H1 (cell line): ENCODE measurements at regions not wholly inside any gene's neighbourhood (a gene's known extent, or its start where the extent isn't known, plus 50 kb on each side); places are given as distances from the start of the nearest gene placed in this dataset.
A peak's percentile ranks its signal among the peaks of the same experiment; 100 is the strongest.

Experiments used
- CTCF ChIA-PET: fragments of 300-600 bp; sonication (Branson Sonifier 250); formaldehyde crosslinking; loops from one replicate; lab custom pipeline; 2021; ENCODE audit not compliant: partially characterized antibody; lab: Charles Lee
- POLR2A ChIA-PET: fragments of 300-600 bp; sonication (Branson Sonifier 250); formaldehyde crosslinking; loops from one replicate; lab custom pipeline; 2021; ENCODE audit warnings: inconsistent platforms; ENCODE audit not compliant: partially characterized antibody; lab: Charles Lee
- DNase-seq, 2 experiments: peaks; one replicate each; pipeline versions ENCODE4 v3.0.0 to v3.0.0-alpha.2; 2010 to 2022; ENCODE audit warnings: low spot score in 2 of 2, low read depth in 1 of 2, mixed read lengths in 1 of 2
- FAIRE-seq: peaks from 2 replicates; lab custom pipeline; 2011; peaks lifted over from hg19 to GRCh38; lab: Jason Lieb, UNC
- H2AFZ ChIP-seq: 2 replicates; pipeline ENCODE4 v1.8.1; 2012; ENCODE audit warnings: low read length, inconsistent platforms
- H2AK5ac ChIP-seq: 2 replicates; pipeline ENCODE4 v1.6.1; 2013; ENCODE audit warnings: low read depth, low read length
- H2BK120ac ChIP-seq: replicated peaks from 2 replicates; pipeline ENCODE3; 2013; ENCODE audit warnings: low read depth, low read length, inconsistent platforms
- H2BK12ac ChIP-seq: 2 replicates; pipeline ENCODE4 v1.6.1; 2013; ENCODE audit warnings: low read depth, low read length
- H2BK15ac ChIP-seq: 2 replicates; pipeline ENCODE4 v1.6.1; 2013; ENCODE audit warnings: low read length
- H2BK20ac ChIP-seq: 2 replicates; pipeline ENCODE4 v1.6.1; 2013; ENCODE audit warnings: low read length
- H2BK5ac ChIP-seq: 2 replicates; pipeline ENCODE4 v1.6.1; 2013; ENCODE audit warnings: low read depth, low read length
- H3K14ac ChIP-seq: 2 replicates; pipeline ENCODE4 v1.6.1; 2013; ENCODE audit warnings: inconsistent platforms; ENCODE audit not compliant: insufficient read length
- H3K18ac ChIP-seq: 2 replicates; pipeline ENCODE4 v1.6.1; 2013; ENCODE audit warnings: low read length; ENCODE audit errors: extremely low read depth
- H3K23ac ChIP-seq: 2 replicates; pipeline ENCODE4 v1.6.1; 2013; ENCODE audit warnings: inconsistent platforms; ENCODE audit not compliant: insufficient read length
- H3K23me2 ChIP-seq: 2 replicates; pipeline ENCODE4 v1.6.1; 2013; ENCODE audit warnings: low read depth, low read length
- H3K27ac ChIP-seq: 2 replicates; pipeline ENCODE4 v1.6.1; 2011; ENCODE audit warnings: low read depth, low read length, inconsistent platforms
- H3K27me3 ChIP-seq, 4 experiments: replicated peaks in 1 of 4; 1 replicate in 1 of 4; 2 replicates in 3 of 4; pipeline versions ENCODE4 v1.6.1 to v1.8.1; 2011 to 2013; ENCODE audit warnings: low read length in 3 of 4, mild to moderate bottlenecking in 3 of 4, inconsistent platforms in 2 of 4, mixed read lengths in 2 of 4, moderate library complexity in 1 of 4; ENCODE audit not compliant: control insufficient read depth in 3 of 4, insufficient read depth in 3 of 4; ENCODE audit errors: extremely low read depth in 1 of 4
- H3K36me3 ChIP-seq, 4 experiments: 2 replicates each; pipeline versions ENCODE4 v1.6.1 to v1.8.1; 2011 to 2013; ENCODE audit warnings: mild to moderate bottlenecking in 4 of 4, low read length in 3 of 4, moderate library complexity in 2 of 4, control low read depth in 1 of 4, inconsistent platforms in 1 of 4; ENCODE audit not compliant: insufficient read depth in 4 of 4, control insufficient read depth in 2 of 4
- H3K4ac ChIP-seq: replicated peaks from 2 replicates; pipeline ENCODE3; 2013; ENCODE audit warnings: low read length, low read depth, mixed read lengths, inconsistent platforms; ENCODE audit not compliant: insufficient read length
- H3K4me1 ChIP-seq, 4 experiments: replicated peaks in 1 of 4; 1 replicate in 1 of 4; 2 replicates in 3 of 4; pipeline versions ENCODE4 v1.6.1 to v1.8.1; 2011 to 2013; ENCODE audit warnings: low read length in 3 of 4, inconsistent platforms in 2 of 4, mixed read lengths in 1 of 4; ENCODE audit not compliant: insufficient read depth in 4 of 4, control insufficient read depth in 3 of 4
- H3K4me2 ChIP-seq, 2 experiments: 2 replicates each; pipeline versions ENCODE4 v1.6.1 to v1.8.1; 2011 to 2013; ENCODE audit warnings: low read depth in 2 of 2, low read length in 2 of 2, control low read depth in 1 of 2, inconsistent platforms in 1 of 2, mild to moderate bottlenecking in 1 of 2; ENCODE audit not compliant: insufficient read depth in 1 of 2
- H3K4me3 ChIP-seq, 4 experiments: fragments of 200-600, 300-600 bp in 1 of 4; sonication (generic), shearing (Covaris generic), sonication (Bioruptor Twin) in 1 of 4; 2 replicates each; pipeline versions ENCODE4 v1.5.1 to v1.8.1; 2011 to 2016; ENCODE audit warnings: low read length in 4 of 4, low read depth in 3 of 4, control low read depth in 2 of 4, inconsistent platforms in 2 of 4, mild to moderate bottlenecking in 2 of 4, mixed read lengths in 1 of 4, moderate library complexity in 1 of 4; ENCODE audit not compliant: insufficient read depth in 2 of 4; ENCODE audit errors: extremely low read depth in 1 of 4
- H3K56ac ChIP-seq: replicated peaks from 2 replicates; pipeline ENCODE3; 2013; ENCODE audit warnings: low read depth, mild to moderate bottlenecking, mixed read lengths, low read length, inconsistent platforms; ENCODE audit not compliant: insufficient read length
- H3K79me1 ChIP-seq: 2 replicates; pipeline ENCODE4 v1.6.1; 2013; ENCODE audit warnings: low read depth, low read length, control low read depth
- H3K79me2 ChIP-seq, 2 experiments: 2 replicates each; pipeline versions ENCODE4 v1.6.1 to v1.8.1; 2012 to 2013; ENCODE audit warnings: low read length in 2 of 2, mild to moderate bottlenecking in 2 of 2, inconsistent platforms in 1 of 2; ENCODE audit not compliant: insufficient read depth in 2 of 2, control insufficient read depth in 1 of 2
- H3K9ac ChIP-seq, 4 experiments: replicated peaks in 1 of 4; 1 replicate in 1 of 4; 2 replicates in 3 of 4; pipeline versions ENCODE4 v1.6.1 to v1.8.1; 2011 to 2013; ENCODE audit warnings: low read depth in 3 of 4, low read length in 3 of 4, control low read depth in 2 of 4, mild to moderate bottlenecking in 2 of 4, moderate library complexity in 2 of 4, inconsistent platforms in 1 of 4; ENCODE audit errors: extremely low read depth in 1 of 4
- H3K9me3 ChIP-seq, 2 experiments: 2 replicates each; pipeline versions ENCODE4 v1.6.1 to v1.8.1; 2012 to 2013; ENCODE audit warnings: mild to moderate bottlenecking in 2 of 2, moderate library complexity in 2 of 2, control low read depth in 1 of 2, inconsistent platforms in 1 of 2, low read depth in 1 of 2, low read length in 1 of 2, mixed read lengths in 1 of 2; ENCODE audit not compliant: insufficient read depth in 2 of 2
- H4K20me1 ChIP-seq, 2 experiments: replicated peaks in 1 of 2; 2 replicates each; pipeline versions ENCODE3 to v1.8.1; 2011 to 2013; ENCODE audit warnings: inconsistent platforms in 2 of 2, low read length in 2 of 2, mild to moderate bottlenecking in 1 of 2; ENCODE audit not compliant: insufficient read depth in 2 of 2, control insufficient read depth in 1 of 2
- H4K5ac ChIP-seq: 2 replicates; pipeline ENCODE4 v1.6.1; 2013; ENCODE audit warnings: low read length, low read depth, mixed read lengths, inconsistent platforms; ENCODE audit not compliant: insufficient read length
- H4K8ac ChIP-seq: 2 replicates; pipeline ENCODE4 v1.8.0; 2013; ENCODE audit warnings: mild to moderate bottlenecking, moderate library complexity, low read length, inconsistent platforms; ENCODE audit not compliant: insufficient read depth; ENCODE audit errors: extremely low read depth
- H4K91ac ChIP-seq: replicated peaks from 2 replicates; pipeline ENCODE3; 2013; ENCODE audit warnings: low read length, mixed read lengths, inconsistent platforms; ENCODE audit not compliant: insufficient read length
- RAD21 ChIP-seq, 2 experiments: IDR thresholded peaks in 1 of 2; conservative IDR thresholded peaks in 1 of 2; 2 replicates each; pipeline ENCODE4 v1.6.1; 2011; ENCODE audit warnings: low read depth in 2 of 2, low read length in 2 of 2, improper control_type of control experiment in 1 of 2, inconsistent platforms in 1 of 2, mild to moderate bottlenecking in 1 of 2, moderate library complexity in 1 of 2
- WGBS, 2 experiments: shearing (Covaris generic) in 1 of 2; methylation state at CpG; one replicate each; pipeline versions ENCODE4 v1.1.6 to v1.1.7; 2013 to 2015; ENCODE audit warnings: low lambda C conversion rate in 2 of 2, mixed read lengths in 2 of 2, inconsistent platforms in 1 of 2, low coverage in 1 of 2, missing lambda C conversion rate in 1 of 2; ENCODE audit not compliant: insufficient replicate concordance in 2 of 2, insufficient coverage in 1 of 2, insufficient read length in 1 of 2; ENCODE audit errors: extremely low coverage in 1 of 2, missing lambda C conversion rate in 1 of 2; 5-methylcytosine and 5-hydroxymethylcytosine counted together
- TF ChIP-seq, protein P1 (sequence below): IDR thresholded peaks from 2 replicates; pipeline ENCODE4 v1.6.1; 2012; ENCODE audit warnings: inconsistent platforms
- TF ChIP-seq, protein P2 (sequence below), 3 experiments: IDR thresholded peaks; 1 replicate in 2 of 3; 2 replicates in 1 of 3; pipeline versions ENCODE4 v1.5.1 to v1.6.1; 2011; ENCODE audit warnings: low read length in 3 of 3, mild to moderate bottlenecking in 3 of 3, inconsistent platforms in 2 of 3, low read depth in 1 of 3, moderate library complexity in 1 of 3; ENCODE audit not compliant: insufficient read depth in 1 of 3; ENCODE audit errors: control extremely low read depth in 1 of 3

GRCh38 chr14:49294621-49295148 lies 291.5 kb downstream of the RPS29 start:
- H3K4ac ChIP-seq = no peak overlapping the region
- H3K23me2 ChIP-seq = no peaks in the 10 kb centered on the region
- no peak overlapping the region for H2BK20ac ChIP-seq
- no peak overlapping the region for H4K8ac ChIP-seq
- no peaks in the 10 kb centered on the region for H3K9me3 ChIP-seq
- H3K14ac ChIP-seq = no peak overlapping the region
- no peak overlapping the region for H2BK15ac ChIP-seq
- H3K4me3 ChIP-seq = no peak overlapping the region
- ChIA-PET CTCF (interaction anchor here (1.0 to 3.8 kb wide), 10 partner anchors 10 to 196 kb away, joined by 3 to 40 read pairs (median 4); no protein-coding TSS in a partner anchor), POLR2A (no interaction called here)
- 47% methylated on average over 4 of the region's 5 CpGs; no CpG with 5 or more reads in 1 of the 2 experiments for WGBS, 2 experiments
- no peaks in the 10 kb centered on the region for H3K79me2 ChIP-seq
- no peak overlapping the region for H3K56ac ChIP-seq
- no peaks in the 10 kb centered on the region for H3K4me1 ChIP-seq
- no peak overlapping the region for H2AK5ac ChIP-seq
- H3K79me1 ChIP-seq = no peaks in the 10 kb centered on the region
- no peak overlapping the region for H4K91ac ChIP-seq
- H4K5ac ChIP-seq = no peak overlapping the region
- H3K9ac ChIP-seq = no peak overlapping the region
- H3K27ac ChIP-seq = no peak overlapping the region
- H4K20me1 ChIP-seq = no peaks in the 10 kb centered on the region
- no peak overlapping the region for H3K4me2 ChIP-seq
- no peaks in the 10 kb centered on the region for H3K36me3 ChIP-seq
- H2BK12ac ChIP-seq = no peak overlapping the region
- no peak for DNase-seq
- no peak overlapping the region for H2BK5ac ChIP-seq
- H3K27me3 ChIP-seq = no peaks in the 10 kb centered on the region
- no peak overlapping the region for H2AFZ ChIP-seq
- no peak overlapping the region for H2BK120ac ChIP-seq
- FAIRE-seq = no peak
- TF ChIP-seq RAD21 (IDR thresholded peaks at IDR 0.05 in 1 of 2, conservative IDR thresholded peaks at IDR 0.05 in 1 of 2; ENCODE audit: low read depth in 2 of 2, low read length in 2 of 2) = peak in 1 of 2 experiments; percentile 40; a peak in 2 of 4 replicates
- TF ChIP-seq, protein P1, sequence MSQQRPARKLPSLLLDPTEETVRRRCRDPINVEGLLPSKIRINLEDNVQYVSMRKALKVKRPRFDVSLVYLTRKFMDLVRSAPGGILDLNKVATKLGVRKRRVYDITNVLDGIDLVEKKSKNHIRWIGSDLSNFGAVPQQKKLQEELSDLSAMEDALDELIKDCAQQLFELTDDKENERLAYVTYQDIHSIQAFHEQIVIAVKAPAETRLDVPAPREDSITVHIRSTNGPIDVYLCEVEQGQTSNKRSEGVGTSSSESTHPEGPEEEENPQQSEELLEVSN = no peak
- TF ChIP-seq, protein P2, sequence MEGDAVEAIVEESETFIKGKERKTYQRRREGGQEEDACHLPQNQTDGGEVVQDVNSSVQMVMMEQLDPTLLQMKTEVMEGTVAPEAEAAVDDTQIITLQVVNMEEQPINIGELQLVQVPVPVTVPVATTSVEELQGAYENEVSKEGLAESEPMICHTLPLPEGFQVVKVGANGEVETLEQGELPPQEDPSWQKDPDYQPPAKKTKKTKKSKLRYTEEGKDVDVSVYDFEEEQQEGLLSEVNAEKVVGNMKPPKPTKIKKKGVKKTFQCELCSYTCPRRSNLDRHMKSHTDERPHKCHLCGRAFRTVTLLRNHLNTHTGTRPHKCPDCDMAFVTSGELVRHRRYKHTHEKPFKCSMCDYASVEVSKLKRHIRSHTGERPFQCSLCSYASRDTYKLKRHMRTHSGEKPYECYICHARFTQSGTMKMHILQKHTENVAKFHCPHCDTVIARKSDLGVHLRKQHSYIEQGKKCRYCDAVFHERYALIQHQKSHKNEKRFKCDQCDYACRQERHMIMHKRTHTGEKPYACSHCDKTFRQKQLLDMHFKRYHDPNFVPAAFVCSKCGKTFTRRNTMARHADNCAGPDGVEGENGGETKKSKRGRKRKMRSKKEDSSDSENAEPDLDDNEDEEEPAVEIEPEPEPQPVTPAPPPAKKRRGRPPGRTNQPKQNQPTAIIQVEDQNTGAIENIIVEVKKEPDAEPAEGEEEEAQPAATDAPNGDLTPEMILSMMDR (IDR thresholded peaks at IDR 0.05; ENCODE audit: control extremely low read depth in 1 of 3, insufficient read depth in 1 of 3, low read depth in 1 of 3, low read length in 3 of 3) = peak in 2 of 3 experiments; percentile 22 to 39; a peak in 2 of 4 replicates
- TF ChIP-seq, all 59 proteins: peak for 2
- Histone ChIP-seq H3K18ac (no peak overlapping the region), H3K23ac (no peak overlapping the region)
